AG04449 (cell line): ENCODE measurements at regions not wholly inside any gene's neighbourhood (a gene's known extent, or its start where the extent isn't known, plus 50 kb on each side); places are given as distances from the start of the nearest gene placed in this dataset.

ENCODE experiments used
- CTCF ChIA-PET: fragments of 350-600 bp; formaldehyde crosslinking; extraction: SDS; loops from one replicate; lab custom pipeline; 2021; ENCODE audit warnings: antibody characterized with exemption; lab: Yijun Ruan, JAX
- POLR2A ChIA-PET: fragments of 400-600, 350-600 bp; formaldehyde crosslinking; extraction: SDS; loops from one replicate; lab custom pipeline; 2020; ENCODE audit warnings: antibody characterized with exemption, inconsistent platforms; lab: Yijun Ruan, JAX
- DNase-seq: peaks from one replicate; pipeline ENCODE4 v3.0.0-alpha.2; 2010; ENCODE audit warnings: low read depth, low spot score
- H3K4me3 ChIP-seq: 2 replicates; pipeline ENCODE4 v1.5.1; 2011; ENCODE audit warnings: low read depth, mild to moderate bottlenecking, control low read depth, low read length
- CTCF ChIP-seq: IDR thresholded peaks from one replicate; pipeline ENCODE4 v1.5.1; 2011; ENCODE audit warnings: mild to moderate bottlenecking, moderate library complexity, low read length, control low read depth, inconsistent platforms; ENCODE audit not compliant: insufficient read depth; ENCODE audit errors: missing control alignments

GRCh38 chr11:82239498-82239897, 494.2 kb downstream of the FAM181B start:
- POLR2A ChIA-PET = no interaction called here
- no peak for TF ChIP-seq CTCF
- no peak overlapping the region for H3K4me3 ChIP-seq
- no peak for DNase-seq
- CTCF ChIA-PET = no interaction called here

- ChIA-PET POLR2A (no interaction called here), CTCF (no interaction called here)
- no peak for DNase-seq
- TF ChIP-seq CTCF = no peak
- no peak overlapping the region for H3K4me3 ChIP-seq
Measured at GRCh38 chr11:82234256-82234655, 499.4 kb downstream of the FAM181B start.

GRCh38 chr11:82233201-82233600, 500.5 kb downstream of the FAM181B start:
- TF ChIP-seq CTCF = no peak
- CTCF ChIA-PET = no interaction called here
- no peak for DNase-seq
- no peak overlapping the region for H3K4me3 ChIP-seq
- POLR2A ChIA-PET = no interaction called here

GRCh38 chr11:82229341-82229740, 504.3 kb downstream of the FAM181B start:
- CTCF ChIA-PET = no interaction called here

GRCh38 chr11:82225930-82226329, 507.7 kb downstream of the FAM181B start:
- no peak for TF ChIP-seq CTCF
- ChIA-PET CTCF (no interaction called here), POLR2A (no interaction called here)
- no peak overlapping the region for H3K4me3 ChIP-seq
- no peak for DNase-seq

More at GRCh38 chr11:82229341-82229740, 504.3 kb downstream of the FAM181B start:
- DNase-seq = no peak
- POLR2A ChIA-PET = no interaction called here
- H3K4me3 ChIP-seq = no peak overlapping the region
- TF ChIP-seq CTCF = no peak

GRCh38 chr11:82225502-82225901, 508.2 kb downstream of the FAM181B start:
- DNase-seq = no peak
- H3K4me3 ChIP-seq = no peak overlapping the region
- ChIA-PET POLR2A (no interaction called here), CTCF (no interaction called here)
- TF ChIP-seq CTCF = no peak
